HG03159 (cell line): ENCODE measurements at regions not wholly inside any gene's neighbourhood (a gene's known extent, or its start where the extent isn't known, plus 50 kb on each side); places are given as distances from the start of the nearest gene placed in this dataset.
"Not testable (repeated sequence)": the region's sequence is repeated elsewhere in the genome, so short reads cannot be mapped to it uniquely, and the experiment has no call there.

Source experiments
- ATAC-seq: cut with Tn5 transposase; IDR thresholded peaks from one replicate; pipeline ENCODE4 v1.9.1; 2021; ENCODE audit warnings: mild to moderate bottlenecking, moderate library complexity; ENCODE audit not compliant: unreplicated experiment

DNA sequence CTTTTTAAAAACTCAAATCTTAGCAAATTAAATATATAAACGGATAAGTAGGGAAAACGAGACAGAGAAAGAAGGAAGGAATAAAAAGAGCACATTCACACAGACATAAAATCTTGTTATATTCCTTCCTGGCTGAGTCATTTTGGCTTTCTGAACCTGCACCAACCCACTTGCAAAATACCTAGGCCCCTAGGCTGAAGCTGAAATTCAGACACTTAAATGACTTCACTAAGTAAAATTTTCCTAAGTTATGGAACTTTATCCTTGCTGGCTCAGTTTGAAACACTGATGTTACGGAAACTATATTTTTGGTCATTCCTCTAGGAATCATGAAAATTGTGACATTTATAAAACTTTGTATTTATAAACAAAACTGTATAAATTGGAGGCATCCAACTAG lies 462.8 kb upstream of the NFIA start:
- no peak for ATAC-seq

DNA sequence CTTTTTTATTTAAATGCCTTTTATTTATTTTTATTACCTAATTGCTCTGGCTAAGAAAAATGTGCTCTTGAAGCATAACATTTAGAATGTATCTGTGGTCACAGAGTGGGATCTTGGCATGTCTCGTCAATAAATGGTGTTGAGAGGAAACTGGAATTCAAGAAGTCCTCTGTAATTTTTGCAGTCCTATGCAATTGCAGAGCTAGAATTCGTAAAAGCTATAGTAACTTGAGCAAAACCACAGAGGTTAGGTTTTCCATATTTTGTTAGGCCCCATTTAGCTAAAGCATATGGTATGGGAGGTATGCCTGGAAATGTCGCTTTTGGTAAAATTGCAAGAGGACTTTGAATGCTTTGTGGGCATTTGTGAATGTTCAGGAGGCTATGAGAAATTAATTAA lies 466.7 kb upstream of the NFIA start:
- ATAC-seq, result no peak

DNA sequence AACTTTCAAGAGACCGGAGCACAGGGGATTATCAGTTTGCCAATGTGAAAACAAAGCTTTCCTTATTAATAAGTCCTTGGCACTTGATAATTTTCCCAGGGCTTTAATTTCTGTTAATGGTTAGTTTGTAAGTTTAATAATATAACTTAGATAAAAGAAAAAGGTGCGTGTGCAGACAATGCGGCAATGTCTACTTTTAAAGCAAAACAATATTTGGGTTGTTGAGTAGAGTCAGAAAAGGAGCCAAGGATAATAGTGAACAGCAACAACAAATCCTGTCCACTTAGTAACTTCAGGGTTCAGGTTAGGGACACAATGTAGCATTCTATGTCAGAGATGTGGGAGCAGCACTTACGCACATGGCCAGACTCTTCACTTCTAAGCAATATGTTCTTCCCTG lies 469.6 kb upstream of the NFIA start:
- ATAC-seq, result no peak

DNA sequence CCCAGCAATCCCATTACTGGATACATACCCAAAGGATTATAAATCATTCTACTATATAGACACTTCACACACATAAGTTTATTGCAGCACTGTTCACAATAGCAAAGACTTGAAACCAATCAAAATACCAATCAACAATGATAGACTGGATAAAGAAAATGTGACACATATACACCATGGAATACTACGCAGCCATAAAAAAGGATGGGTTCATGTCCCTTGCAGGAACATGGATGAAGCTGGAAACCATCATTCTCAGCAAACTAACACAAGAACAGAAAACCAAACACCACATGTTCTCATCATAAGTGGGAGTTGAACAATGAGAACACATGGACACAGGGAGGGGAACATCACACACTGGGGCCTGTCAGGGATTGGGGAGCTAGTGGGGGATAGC lies 475.4 kb upstream of the NFIA start:
- not testable (repeated sequence) for ATAC-seq

DNA sequence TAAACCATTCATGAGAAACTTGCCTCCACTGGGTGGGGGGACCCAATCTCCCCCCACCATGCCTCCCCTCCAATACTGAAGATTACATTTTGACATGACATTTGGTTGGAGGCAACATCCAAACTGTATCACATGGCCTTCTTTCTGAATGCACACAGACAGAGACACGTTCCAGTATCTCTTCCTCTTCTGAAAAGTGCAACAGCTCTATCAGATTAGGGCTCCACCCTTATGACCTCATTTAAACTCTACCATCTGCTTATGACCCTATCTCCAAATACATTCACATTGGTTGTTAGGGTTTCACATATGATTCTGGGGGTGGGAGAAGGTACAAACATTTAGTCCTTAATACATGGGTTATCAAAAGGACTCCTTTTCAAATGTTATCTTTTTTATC lies 481.8 kb upstream of the NFIA start:
- no peak for ATAC-seq

DNA sequence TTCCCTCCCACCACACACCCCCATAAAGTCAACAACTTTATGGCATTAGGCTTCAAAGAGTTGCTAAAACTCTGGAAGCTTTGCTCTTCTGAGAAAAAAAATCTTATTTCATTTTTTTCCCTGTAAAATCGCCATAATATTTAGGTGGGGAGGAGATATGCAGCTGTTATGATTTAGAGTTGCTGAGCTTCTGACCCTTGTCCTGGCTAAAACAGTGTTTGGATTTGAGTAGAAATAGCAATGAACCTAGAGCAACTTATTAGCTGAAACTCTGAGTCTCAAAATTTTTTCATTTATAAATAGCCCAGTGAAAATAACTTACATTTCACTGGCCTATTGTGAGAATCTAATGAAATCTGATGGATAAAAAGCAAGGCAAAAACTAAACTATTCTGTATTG lies 482.8 kb upstream of the NFIA start:
- ATAC-seq, result no peak

DNA sequence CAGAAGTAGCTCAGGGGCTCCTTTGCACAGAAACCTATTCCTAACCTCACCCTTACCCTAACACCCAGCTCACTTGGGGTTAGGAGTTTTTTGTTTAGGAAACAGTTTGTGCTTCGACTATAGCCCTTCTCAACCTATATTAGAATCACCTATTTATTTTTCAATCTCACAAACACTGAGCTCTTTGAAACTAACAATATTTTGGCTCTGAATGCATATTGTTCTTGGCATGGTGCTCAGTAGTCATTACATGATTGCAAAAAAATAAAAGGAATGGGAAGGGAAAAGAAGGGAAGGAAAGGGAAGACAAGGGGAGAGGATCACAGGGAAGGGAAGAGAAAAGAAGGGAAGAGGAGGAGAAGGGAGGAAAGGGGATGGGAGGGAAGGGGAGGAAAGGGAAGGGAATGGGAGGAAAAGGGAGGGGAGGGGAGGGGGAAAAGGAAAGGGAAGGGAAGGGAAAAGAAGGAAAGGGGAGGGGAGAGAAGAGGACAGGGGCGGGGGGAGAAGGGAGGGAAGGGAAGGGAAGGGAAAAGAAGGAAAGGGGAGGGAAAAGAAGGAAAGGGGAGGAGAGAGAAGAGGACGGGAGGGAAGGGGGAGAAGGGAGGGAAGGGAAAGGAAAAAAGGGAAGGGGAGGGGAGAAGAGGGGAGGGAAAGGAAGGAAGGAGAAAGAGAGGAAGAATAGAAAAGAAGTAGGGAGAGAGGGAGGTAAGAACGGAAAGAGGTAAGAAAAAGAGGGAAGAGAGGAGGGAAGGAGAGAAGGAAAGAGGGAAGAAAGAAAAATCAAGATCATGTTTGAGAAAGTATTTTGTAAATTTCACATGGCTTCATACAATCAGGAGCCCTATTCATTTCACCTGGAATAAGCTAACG lies 484.1 kb upstream of the NFIA start:
- no peak for ATAC-seq

DNA sequence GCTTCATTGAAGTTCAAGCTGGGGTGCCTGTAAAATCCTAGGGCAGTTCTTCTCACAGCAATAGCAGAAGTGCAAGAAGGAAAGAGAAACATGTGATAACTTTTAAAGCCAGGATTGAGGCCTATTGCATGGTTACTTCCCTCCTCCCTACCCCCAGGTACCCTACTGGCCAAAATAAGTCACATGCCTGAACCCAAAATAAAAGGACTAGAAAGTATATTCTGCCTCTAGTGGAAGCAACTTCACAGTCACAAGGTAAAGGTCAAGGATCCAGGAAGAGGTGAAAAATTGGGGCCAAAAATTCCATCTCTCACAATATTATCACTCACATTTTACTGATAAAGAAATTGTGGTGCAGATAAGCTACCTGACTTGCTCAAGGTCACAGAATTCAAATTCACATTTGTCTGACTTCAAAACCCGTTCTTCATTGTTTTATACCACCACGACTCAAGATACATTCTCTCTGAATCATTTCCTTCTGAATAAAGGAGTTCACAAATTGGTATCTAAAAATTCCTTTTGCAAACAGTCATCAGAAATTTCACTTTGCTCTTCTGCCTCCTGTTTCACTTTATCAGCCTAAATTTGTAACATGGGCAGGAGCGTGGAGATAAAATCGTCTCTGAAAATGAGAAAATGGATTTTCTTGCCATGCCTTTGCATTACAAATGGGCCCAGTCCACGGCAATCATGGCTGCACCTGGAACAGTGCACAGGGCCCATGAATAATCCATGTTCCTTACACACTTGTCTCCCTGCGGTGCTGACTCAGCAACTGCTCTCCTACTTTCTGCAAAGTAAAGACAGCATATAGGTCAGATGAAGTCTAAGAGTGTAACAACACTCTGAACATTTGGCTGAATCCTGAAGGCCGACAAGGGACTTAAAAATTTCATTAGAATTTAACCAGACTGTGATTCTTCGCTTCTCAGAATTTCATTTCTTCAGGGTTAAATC lies 485.3 kb upstream of the NFIA start:
- no peak for ATAC-seq

DNA sequence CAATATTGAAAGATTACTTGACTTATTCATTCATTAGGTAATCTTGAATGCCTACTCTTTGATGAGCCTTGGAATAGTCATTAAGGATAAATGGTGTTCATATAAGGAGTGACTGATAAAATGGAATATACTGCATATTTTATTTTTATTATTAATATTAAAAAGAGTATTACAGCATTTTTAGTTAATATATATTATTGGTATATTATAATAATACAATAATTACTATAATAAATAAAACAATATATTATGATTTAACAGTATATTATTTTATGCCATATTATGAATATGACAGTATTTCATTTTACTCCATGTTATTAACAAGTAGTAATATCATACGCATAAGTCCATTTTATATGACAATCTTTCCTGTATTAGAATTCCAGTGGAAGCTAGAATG lies 490.8 kb upstream of the NFIA start:
- ATAC-seq, result no peak

DNA sequence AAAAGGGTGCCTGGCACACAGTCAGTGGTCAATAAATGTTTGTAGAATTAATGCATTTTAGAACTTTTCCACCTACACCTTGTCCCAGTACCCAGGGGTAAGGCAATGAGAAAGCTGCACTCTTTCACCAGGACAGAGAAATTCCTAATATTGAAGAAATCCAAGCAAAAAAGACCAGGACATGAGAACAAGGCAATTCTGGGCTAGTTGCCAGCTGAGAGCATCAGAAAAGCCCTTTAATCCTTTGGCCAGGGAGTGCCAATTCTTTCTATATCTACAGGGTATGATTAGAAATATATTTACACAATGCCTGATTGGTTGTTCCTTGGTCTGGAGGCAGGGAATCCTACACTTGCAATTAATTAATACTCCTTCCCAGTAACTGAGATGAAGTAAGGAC lies 492.4 kb upstream of the NFIA start:
- ATAC-seq, result no peak

DNA sequence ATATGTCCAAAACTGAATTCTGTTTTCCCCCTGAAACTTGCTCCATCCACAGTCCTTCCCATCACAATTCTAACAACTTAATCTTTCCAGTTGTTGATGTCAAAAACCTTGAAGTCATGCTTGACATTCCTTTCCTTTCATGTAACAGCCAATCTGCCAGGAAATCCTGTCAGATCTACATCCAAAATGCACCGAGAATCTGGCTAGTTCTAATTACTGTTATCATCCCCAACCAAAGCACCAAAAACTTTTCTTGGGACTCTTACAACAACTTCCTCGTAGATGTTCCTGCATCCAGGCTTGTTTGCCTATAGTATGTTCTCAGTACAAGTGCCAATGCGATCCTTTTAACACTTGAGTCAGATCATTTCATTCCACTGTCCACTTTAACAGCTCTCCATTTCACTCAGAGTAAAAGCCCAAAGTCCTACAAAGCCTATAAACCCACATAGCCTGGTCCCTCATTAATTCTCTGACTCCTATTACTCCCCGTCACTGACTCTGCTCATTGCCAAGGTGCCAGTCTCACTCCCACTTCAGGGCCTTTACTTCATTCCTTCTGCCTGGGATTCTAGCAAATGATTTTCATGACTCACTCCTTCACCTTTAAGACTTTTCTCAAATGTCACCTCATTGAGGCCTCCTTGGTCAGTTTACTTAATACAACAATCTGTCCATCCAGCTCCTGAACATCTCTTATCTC lies 493.2 kb upstream of the NFIA start:
- no peak for ATAC-seq

DNA sequence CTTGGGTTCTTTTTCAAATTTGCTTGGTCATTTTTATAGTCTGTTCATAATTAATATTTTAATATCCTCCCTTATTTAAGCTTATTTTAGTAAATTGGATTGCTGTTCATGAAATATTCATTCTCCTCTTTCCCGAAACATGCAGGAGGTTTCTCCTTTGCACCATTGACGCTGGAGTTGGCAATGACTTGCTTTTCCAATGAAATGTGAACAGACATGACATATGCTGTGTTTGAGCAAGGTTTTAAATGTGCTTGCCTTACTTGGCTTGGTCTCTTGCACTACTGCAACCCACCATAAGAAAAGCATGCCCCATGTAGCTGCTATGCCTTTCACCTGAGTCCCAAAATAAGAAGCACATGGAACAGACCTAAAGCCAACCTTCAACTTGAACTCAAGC lies 498.0 kb upstream of the NFIA start:
- ATAC-seq, result no peak

DNA sequence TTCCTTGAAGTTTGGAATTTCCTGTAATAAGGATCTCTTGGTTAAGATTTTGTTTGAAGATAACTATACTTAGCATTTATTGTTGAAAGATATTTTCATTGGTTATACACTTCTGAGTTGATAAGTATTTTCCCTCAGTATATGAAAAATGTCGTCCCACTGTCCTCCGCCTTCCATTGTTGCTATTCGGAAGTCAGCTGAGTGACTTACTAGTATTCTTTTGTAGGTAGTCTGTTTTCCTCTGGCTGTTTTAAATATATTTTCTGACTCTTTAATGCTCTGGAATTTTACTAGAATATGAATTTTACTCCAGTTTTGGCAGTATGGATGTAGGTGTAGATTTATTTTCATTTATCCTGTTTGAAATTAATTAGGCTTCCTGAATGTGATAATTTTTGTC lies 498.7 kb upstream of the NFIA start:
- no peak for ATAC-seq

DNA sequence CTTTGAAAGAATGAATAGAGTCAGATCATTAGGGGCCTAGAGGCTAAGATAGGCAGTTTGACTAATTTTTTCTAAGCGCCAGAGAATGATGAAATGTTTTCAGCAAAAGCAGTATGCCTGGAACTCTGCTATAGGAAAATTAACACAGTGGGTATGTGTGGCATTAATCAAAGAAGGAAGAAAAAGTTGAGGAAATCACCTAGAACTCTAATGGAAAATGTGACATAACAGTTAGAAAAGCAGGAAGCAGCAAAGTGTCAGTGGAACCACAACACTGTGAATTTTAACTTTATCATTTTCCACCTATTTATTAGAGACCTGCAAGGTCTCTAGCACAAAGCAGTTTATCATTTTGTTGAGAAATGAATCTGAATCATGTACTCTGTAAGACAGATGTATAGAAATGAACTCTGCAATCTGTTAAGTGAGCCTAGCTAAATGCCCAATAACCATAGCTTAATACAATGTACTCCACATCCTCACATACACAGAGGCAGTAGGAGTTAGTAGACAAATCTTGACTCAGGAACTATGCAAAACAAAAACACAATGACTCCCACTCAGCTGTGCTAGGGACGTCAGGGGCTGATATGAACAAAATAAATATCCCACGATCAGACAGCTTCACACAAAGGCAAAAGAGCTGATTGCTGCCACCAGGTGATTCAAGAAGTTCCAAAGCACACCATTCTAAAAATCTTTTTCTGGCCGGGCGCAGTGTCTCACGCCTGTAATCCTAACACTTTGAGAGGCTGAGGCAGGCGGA lies 500.7 kb upstream of the NFIA start:
- ATAC-seq, result no peak

DNA sequence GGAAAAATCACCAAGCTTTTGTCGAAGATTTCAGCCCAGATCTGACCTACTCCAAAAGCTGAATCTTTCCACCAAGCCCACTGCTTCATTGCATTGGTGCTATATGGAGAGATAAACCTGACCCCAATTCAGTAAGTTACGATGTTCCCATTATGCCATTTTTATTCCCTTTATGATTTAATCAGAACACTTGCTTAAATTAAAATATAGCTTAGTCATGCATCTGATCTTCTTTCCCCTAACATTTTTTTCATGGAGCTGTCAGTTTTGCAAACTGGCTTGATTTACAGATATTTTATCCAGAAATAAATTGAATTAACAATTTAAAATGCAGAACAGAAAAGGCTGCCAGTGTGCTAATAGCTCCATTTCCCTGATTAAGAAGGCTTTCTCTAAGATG lies 503.5 kb upstream of the C1orf87 start:
- no peak for ATAC-seq

DNA sequence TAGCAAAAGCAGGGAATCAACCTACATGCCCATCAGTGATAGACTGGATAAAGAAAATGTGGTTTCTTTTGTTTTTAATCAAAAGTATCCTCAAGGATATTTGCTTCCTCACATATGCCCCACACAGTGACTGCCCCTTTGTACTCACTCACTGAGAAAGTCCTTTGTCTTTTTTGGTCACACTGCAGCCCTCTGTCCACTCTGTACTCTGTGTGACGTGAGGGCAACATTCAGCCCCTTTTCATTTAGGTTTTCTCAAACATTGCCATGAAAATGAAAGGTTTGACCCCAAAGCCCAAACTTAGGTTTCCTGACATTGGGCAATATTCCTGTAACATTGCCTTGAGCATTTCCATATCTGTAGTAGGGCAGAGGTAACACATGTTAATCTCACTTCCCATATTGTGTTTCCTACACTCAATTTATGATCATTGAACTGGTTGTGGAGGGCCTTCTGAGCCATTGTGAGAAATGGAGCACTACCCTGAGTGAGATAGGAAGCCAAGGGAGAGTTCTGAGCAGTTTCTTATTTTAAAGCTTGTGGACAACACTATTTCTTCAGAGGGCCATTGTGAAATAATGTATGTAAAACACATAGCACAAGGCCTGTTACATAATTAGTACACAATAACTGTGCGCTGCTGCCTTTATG lies 501.9 kb upstream of the C1orf87 start:
- no peak for ATAC-seq

DNA sequence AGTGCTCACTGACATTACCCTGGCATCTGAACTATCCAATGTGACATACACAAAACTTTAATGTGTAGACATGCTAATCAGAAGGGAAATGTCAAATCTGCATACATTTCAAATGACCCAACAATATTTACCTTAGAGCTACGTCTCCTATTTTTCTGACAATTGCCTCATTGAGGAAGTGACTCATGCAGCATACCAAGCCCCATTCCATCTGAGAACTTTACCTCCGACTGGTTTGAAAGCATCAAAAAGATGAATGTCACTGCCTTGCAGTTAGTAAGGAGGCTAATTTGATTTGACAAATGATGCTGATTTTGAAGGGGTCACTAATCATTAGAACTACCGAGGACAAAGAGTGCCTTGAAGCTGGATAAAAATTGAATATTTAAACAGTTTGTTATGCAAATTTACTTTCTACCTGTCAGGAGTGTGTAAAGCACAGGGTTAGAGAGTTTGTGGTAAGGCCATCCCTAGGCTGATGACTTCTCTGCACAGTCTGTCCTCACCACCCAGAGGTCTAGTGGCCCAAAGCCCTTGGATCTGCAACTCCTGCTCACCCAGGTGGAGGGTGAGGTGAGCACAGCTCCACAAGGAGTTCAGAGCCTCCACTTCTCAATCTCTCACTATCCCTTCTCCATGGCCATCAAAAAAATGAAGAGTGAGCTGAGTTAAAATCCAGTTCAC lies 500.3 kb upstream of the C1orf87 start:
- ATAC-seq, result no peak

DNA sequence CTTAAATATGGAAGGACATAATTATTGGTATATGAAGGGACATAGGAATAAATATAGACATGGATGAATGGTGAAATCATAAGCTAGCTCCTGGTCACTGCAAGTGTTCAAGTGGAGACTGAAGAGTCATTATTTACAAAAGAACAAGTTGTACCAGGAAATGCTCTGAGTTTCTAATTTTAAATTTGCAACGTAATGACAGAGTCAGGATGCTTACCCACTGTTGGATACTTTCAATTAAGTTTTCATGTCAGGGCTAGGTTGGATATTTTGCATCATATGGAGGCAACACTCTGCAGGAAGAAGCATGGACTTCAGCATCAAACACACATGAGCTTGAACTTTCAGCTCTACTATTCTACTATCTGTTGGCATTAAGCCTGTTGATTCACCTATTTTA lies 499.6 kb upstream of the C1orf87 start:
- no peak for ATAC-seq

DNA sequence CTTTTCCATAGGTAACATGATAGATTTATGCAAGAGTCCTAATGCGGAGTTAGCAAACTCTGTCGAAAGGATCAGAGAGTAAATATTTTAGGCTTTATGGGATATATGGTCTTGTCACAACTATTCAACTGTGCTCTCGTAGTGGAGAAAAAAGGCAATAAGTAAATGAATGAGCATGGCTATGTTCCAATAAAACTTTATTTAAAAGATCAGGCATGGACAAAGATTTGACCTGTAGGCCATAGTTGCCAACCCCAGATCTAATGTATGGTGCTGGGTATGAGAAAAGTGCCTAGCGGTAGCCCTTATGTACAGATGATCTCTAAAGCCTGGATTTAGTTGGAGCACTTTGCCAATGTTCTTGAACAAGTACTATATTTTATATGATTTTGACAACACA lies 498.8 kb upstream of the C1orf87 start:
- no peak for ATAC-seq

DNA sequence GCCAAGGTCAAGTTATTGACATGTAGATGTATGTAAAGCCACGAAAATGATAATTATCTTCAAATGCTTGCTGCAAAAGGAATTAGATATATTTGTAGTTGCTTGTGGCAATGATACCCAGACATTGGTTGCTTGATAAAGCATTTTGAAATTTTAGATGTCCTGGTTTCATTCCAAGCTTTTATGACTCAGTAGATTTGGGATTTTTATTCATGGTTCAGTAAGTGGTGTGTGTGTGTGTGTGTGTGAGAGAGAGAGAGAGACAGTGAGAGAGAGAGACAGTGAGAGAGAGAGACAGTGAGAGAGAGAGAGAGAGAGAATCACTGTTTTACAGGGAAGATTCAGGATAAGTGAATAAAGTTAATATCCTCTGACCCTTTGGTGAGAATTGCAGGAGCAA lies 498.2 kb upstream of the C1orf87 start:
- no peak for ATAC-seq
